ENCODE measurements at regions not wholly inside any gene's neighbourhood (a gene's known extent, or its start where the extent isn't known, plus 50 kb on each side); places are given as distances from the start of the nearest gene placed in this dataset.

GRCh38 chr4:111662496-111662895, 482.8 kb upstream of the FAM241A start:
- TF ChIP-seq CTCF (IDR thresholded peaks at IDR 0.05; ENCODE audit: low read length) (no peak), EZH2 (optimal IDR thresholded peaks at IDR 0.05; ENCODE audit: low read depth, low read length) (no peak)

Data from MM.1S (cell line).